ENCODE measurements at regions not wholly inside any gene's neighbourhood (a gene's known extent, or its start where the extent isn't known, plus 50 kb on each side); places are given as distances from the start of the nearest gene placed in this dataset.
A peak's percentile ranks its signal among the peaks of the same experiment; 100 is the strongest.

DNA sequence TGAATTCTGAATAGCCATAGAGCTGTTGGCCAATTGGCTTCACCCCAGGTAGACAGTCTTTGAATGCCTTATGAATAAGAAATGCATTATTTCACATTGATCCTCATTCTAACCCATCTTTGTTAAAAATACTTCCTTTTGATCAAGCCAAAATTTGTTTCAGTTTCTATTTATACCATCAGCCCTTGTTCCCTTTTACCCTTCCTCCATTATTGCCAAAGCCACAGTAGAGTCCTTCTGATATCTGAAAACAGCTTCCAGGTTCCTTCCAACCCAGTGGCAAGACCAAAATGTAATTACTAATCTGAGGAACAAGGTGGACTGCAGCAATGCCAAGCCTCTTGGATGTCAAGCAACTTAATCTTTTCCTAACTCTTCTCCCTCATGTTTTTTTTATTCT is 458.8 kb downstream of the BUD13 start:
- H3K9ac ChIP-seq (ENCODE audit: low read depth in 1 of 2, low read length in 2 of 2) = no peak overlapping the region
- TF ChIP-seq NR2F2 (IDR thresholded peaks at IDR 0.05) = no peak
- no peak for TF ChIP-seq REST (IDR thresholded peaks at IDR 0.05)
- no peak for TF ChIP-seq HNF4A (conservative IDR thresholded peaks at IDR 0.05)
- no peak for TF ChIP-seq YY1 (IDR thresholded peaks at IDR 0.05)
- TF ChIP-seq TAF1 (conservative IDR thresholded peaks at IDR 0.05) = no peak
- no peak for TF ChIP-seq GABPA (IDR thresholded peaks at IDR 0.05 in 1 of 2, conservative IDR thresholded peaks at IDR 0.05 in 1 of 2)
- no peak for TF ChIP-seq CTCF (IDR thresholded peaks at IDR 0.05; ENCODE audit: low read depth, low read length, missing input control)
- TF ChIP-seq HNF4G (IDR thresholded peaks at IDR 0.05) = no peak
- TF ChIP-seq EGR1 (IDR thresholded peaks at IDR 0.05; ENCODE audit: low read depth in 2 of 2) = no peak
- TF ChIP-seq RXRA (IDR thresholded peaks at IDR 0.05) = no peak
- no peak for TF ChIP-seq JUND (IDR thresholded peaks at IDR 0.05)
- no peak for TF ChIP-seq FOXA2 (IDR thresholded peaks at IDR 0.05)
- no peak for TF ChIP-seq RAD21 (IDR thresholded peaks at IDR 0.05)
- TF ChIP-seq FOXA1 (IDR thresholded peaks at IDR 0.05) = no peak
- TF ChIP-seq, protein P1, sequence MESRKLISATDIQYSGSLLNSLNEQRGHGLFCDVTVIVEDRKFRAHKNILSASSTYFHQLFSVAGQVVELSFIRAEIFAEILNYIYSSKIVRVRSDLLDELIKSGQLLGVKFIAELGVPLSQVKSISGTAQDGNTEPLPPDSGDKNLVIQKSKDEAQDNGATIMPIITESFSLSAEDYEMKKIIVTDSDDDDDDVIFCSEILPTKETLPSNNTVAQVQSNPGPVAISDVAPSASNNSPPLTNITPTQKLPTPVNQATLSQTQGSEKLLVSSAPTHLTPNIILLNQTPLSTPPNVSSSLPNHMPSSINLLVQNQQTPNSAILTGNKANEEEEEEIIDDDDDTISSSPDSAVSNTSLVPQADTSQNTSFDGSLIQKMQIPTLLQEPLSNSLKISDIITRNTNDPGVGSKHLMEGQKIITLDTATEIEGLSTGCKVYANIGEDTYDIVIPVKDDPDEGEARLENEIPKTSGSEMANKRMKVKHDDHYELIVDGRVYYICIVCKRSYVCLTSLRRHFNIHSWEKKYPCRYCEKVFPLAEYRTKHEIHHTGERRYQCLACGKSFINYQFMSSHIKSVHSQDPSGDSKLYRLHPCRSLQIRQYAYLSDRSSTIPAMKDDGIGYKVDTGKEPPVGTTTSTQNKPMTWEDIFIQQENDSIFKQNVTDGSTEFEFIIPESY (IDR thresholded peaks at IDR 0.05) = no peak
- no peak overlapping the region for H3K4me3 ChIP-seq (ENCODE audit: low read depth in 1 of 3, low read length in 3 of 3)

GRCh38 chr11:116312570-116313391 is 460.0 kb downstream of the BUD13 start:
- Histone ChIP-seq H3K27me3 (ENCODE audit: control insufficient read depth in 4 of 4, insufficient read depth in 4 of 4, low read length in 3 of 4) (no peaks in the 10 kb centered on the region), H3K27ac (ENCODE audit: low read depth in 1 of 2, low read length in 2 of 2) (no peak overlapping the region), H3K4me1 (ENCODE audit: control insufficient read depth in 4 of 4, insufficient read depth in 4 of 4, low read length in 3 of 4) (peaks cover 0 to 10% (median 2%) of the 10 kb centered on the region in 4 donors), H3K36me3 (ENCODE audit: control insufficient read depth in 4 of 4, insufficient read depth in 3 of 4, low read depth in 1 of 4, low read length in 3 of 4) (no peaks in the 10 kb centered on the region), H3K9ac (ENCODE audit: low read depth in 1 of 2, low read length in 2 of 2) (no peak overlapping the region), H3K9me3 (ENCODE audit: control insufficient read depth in 4 of 4, low read length in 3 of 4) (no peaks in the 10 kb centered on the region), H3K4me3 (ENCODE audit: low read depth in 1 of 3, low read length in 3 of 3) (no peak overlapping the region)
- TF ChIP-seq NR2F2 (IDR thresholded peaks at IDR 0.05) = peak; percentile 52
- no peak for TF ChIP-seq HNF4G (IDR thresholded peaks at IDR 0.05)
- TF ChIP-seq YY1 (IDR thresholded peaks at IDR 0.05) = peak; percentile 46
- no peak for TF ChIP-seq FOXA2 (IDR thresholded peaks at IDR 0.05)
- TF ChIP-seq RXRA (IDR thresholded peaks at IDR 0.05) = peak; percentile 75 to 84
- TF ChIP-seq, protein P2, sequence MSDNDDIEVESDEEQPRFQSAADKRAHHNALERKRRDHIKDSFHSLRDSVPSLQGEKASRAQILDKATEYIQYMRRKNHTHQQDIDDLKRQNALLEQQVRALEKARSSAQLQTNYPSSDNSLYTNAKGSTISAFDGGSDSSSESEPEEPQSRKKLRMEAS (IDR thresholded peaks at IDR 0.05) = no peak
- peak in 1 of 2 donors; percentile 4 for TF ChIP-seq RAD21 (IDR thresholded peaks at IDR 0.05)
- WGBS = 38% methylated on average over 15 of the region's 15 CpGs
- no peak for DNase-seq (ENCODE audit: low spot score)

More for the DNA sequence above, 458.8 kb downstream of the BUD13 start:
- H3K36me3 ChIP-seq (ENCODE audit: control insufficient read depth in 4 of 4, insufficient read depth in 3 of 4, low read depth in 1 of 4, low read length in 3 of 4) = no peaks in the 10 kb centered on the region
- no peaks in the 10 kb centered on the region for H3K27me3 ChIP-seq (ENCODE audit: control insufficient read depth in 4 of 4, insufficient read depth in 4 of 4, low read length in 3 of 4)
- H3K4me1 ChIP-seq (ENCODE audit: control insufficient read depth in 4 of 4, insufficient read depth in 4 of 4, low read length in 3 of 4) = peaks cover 0 to 10% (median 2%) of the 10 kb centered on the region in 4 donors
- DNase-seq (ENCODE audit: low spot score) = no peak
- H3K9me3 ChIP-seq (ENCODE audit: control insufficient read depth in 4 of 4, low read length in 3 of 4) = no peaks in the 10 kb centered on the region
- no peak overlapping the region for H3K27ac ChIP-seq (ENCODE audit: low read depth in 1 of 2, low read length in 2 of 2)
